Activated CD8-positive, alpha-beta T cell treated with anti-CD3 and anti-CD28 coated beads, Interleukin-2, amount 10 ng/mL, durations not matched to agents 7 days and 5 days (primary cell): ENCODE measurements at regions not wholly inside any gene's neighbourhood (a gene's known extent, or its start where the extent isn't known, plus 50 kb on each side); places are given as distances from the start of the nearest gene placed in this dataset.

ENCODE experiments used
- ATAC-seq: fragments of 150-1000 bp; cut with Tn5 transposase; one replicate; pipeline ENCODE4 v1.10.0; 2021; ENCODE audit warnings: moderate library complexity
- CTCF ChIA-PET: fragments of 350-600 bp; sonication (Branson Sonifier 250); formaldehyde crosslinking; loops from one replicate; lab custom pipeline; 2021; ENCODE audit warnings: antibody characterized with exemption; lab: Charles Lee
- POLR2A ChIA-PET: fragments of 350-600 bp; sonication (Branson Sonifier 250); formaldehyde crosslinking; loops from one replicate; lab custom pipeline; 2021; ENCODE audit warnings: antibody characterized with exemption; lab: Charles Lee
- DNase-seq: peaks from one replicate; pipeline ENCODE4 v3.0.0-alpha.2; 2020
- H3K27ac Mint-ChIP-seq: one replicate; pipeline ENCODE4 v1.8.0; 2021; ENCODE audit warnings: mild to moderate bottlenecking, mixed read lengths
- H3K27me3 Mint-ChIP-seq: one replicate; pipeline ENCODE4 v1.8.0; 2021; ENCODE audit warnings: low read depth, mixed read lengths
- H3K36me3 Mint-ChIP-seq: one replicate; pipeline ENCODE4 v1.8.0; 2021; ENCODE audit warnings: low read depth, mixed read lengths
- H3K4me1 Mint-ChIP-seq: one replicate; pipeline ENCODE4 v1.8.0; 2021; ENCODE audit warnings: low read depth, mixed read lengths
- H3K4me3 Mint-ChIP-seq: one replicate; pipeline ENCODE4 v1.8.0; 2021; ENCODE audit warnings: mild to moderate bottlenecking, mixed read lengths
- H3K9me3 Mint-ChIP-seq: one replicate; pipeline ENCODE4 v1.8.0; 2022; ENCODE audit warnings: mixed read lengths; ENCODE audit not compliant: insufficient read depth

DNA sequence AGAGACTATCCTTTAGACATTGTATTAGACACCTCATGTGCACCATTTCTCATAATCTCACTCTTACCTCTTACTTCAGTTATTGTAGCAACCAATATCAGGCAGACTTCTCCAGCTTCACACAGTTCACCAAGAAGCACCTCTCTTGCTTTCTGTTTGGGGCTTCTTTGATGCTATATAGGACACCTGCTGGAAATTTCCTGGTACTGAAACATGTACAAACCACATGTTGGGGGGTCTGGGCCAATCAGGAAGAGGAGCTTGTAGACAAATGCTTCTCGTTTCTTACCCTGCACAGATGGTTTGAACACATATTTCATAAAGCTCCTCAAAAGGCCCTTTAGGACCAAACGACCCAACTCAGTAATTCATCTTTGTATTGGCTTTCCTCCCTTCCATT lies 212.1 kb downstream of the IZUMO3 start:
- no peak overlapping the region for H3K4me3 Mint-ChIP-seq
- no peaks in the 10 kb centered on the region for H3K27me3 Mint-ChIP-seq
- ChIA-PET CTCF (no interaction called here), POLR2A (no interaction called here)
- H3K27ac Mint-ChIP-seq: no peak overlapping the region
- H3K4me1 Mint-ChIP-seq: no peaks in the 10 kb centered on the region
- H3K36me3 Mint-ChIP-seq: no peaks in the 10 kb centered on the region
- peaks cover 24% of the 10 kb centered on the region for H3K9me3 Mint-ChIP-seq
- ATAC-seq (no peak), DNase-seq (no peak)

DNA sequence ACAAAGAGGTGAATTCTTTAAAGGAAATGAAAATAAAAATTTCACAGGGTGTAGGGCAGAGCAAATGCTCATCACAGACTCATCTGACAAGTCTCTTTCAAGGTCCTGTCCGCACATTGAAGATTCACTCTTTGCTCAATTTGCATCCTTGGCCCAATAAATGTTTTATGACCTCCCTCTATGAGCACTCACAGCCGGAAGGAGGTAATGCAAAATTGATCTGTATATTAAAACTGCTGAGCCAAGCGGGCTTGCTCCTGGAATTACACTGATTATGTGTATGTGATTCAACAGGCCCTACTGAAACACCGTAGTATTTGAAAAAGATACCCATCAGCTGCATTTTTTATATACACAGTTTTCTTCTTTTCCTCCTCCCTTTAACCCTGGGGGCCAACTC lies 246.8 kb downstream of the IZUMO3 start:
- no peak overlapping the region for H3K4me3 Mint-ChIP-seq
- DNase-seq (no peak), ATAC-seq (no peak)
- H3K27ac Mint-ChIP-seq: no peak overlapping the region
- CTCF ChIA-PET: interaction anchor here (1.2 kb wide), 1 partner anchor 10 kb away, joined by 3 read pairs; no protein-coding TSS in a partner anchor
- H3K36me3 Mint-ChIP-seq: no peaks in the 10 kb centered on the region
- H3K27me3 Mint-ChIP-seq: no peaks in the 10 kb centered on the region
- H3K9me3 Mint-ChIP-seq: peaks cover 19% of the 10 kb centered on the region
- POLR2A ChIA-PET: no interaction called here
- H3K4me1 Mint-ChIP-seq: no peaks in the 10 kb centered on the region

DNA sequence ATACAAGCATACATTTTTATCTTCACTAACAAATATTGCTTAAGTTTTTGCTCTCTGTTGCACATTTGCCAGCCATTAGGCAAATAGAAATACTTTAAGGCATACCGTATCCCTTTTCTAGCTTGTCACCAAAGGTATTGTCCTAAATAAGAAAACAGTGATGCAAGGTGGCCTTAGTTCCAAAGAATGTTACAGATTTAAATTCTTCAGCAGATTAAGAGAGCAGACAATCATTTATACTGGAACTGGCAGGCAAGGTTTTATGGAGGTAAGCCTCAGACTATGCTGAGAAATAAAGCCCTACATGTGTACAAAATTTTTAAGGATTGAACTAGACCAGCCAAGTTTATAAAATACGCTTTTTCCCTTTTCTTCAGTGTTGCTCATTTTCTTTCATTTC lies 247.8 kb downstream of the IZUMO3 start:
- CTCF ChIA-PET: no interaction called here
- no peak for ATAC-seq
- POLR2A ChIA-PET: no interaction called here

DNA sequence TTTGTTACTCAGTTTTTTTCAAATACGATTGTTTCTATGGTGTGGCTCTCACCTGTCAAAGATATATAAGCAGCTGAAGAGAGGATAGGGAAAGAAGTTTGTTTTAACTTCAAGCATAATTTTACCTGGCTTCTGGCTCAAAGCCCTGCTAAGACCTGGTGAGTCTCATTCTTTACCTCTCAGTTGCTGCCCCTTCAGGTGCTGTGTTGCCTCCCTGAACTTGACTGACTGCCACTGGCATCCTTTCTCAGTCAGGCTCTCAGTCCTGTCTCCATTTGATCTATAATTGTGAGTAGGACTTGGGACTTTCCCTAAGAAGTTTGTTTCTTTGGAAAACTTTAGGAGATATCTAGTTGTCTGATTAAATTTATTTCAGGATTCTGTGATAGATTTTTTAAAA lies 249.6 kb downstream of the IZUMO3 start:
- Mint-ChIP-seq H3K27ac (no peak overlapping the region), H3K4me1 (no peaks in the 10 kb centered on the region), H3K4me3 (no peak overlapping the region), H3K36me3 (no peaks in the 10 kb centered on the region), H3K27me3 (no peaks in the 10 kb centered on the region), H3K9me3 (peaks cover 26% of the 10 kb centered on the region)
- ChIA-PET CTCF (no interaction called here), POLR2A (no interaction called here)
- no peak for ATAC-seq
- no peak for DNase-seq

More for the DNA sequence above, 247.8 kb downstream of the IZUMO3 start:
- Mint-ChIP-seq H3K27me3 (no peaks in the 10 kb centered on the region), H3K36me3 (no peaks in the 10 kb centered on the region), H3K4me3 (no peak overlapping the region), H3K9me3 (peaks cover 19% of the 10 kb centered on the region), H3K27ac (no peak overlapping the region), H3K4me1 (no peaks in the 10 kb centered on the region)
- no peak for DNase-seq

DNA sequence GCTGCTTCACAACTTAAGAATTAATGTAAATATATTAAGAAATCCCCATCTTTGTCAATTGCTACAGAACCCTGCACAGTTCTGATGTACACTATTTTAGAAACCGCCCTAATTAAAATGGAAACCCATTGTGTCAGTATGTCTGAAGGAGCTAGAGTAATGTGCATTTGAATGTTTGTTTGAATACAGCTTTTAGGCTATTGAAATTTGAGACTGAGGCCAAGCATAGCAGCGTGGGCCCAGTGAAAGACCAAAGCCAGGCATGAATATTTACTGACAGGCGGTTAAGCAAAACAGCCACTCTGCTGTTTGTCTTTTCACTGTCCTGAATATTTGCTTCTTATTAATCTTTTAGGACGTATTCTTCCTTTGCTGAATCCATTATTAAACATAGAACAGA lies 252.3 kb downstream of the IZUMO3 start:
- CTCF ChIA-PET: no interaction called here
- Mint-ChIP-seq H3K4me3 (no peak overlapping the region), H3K4me1 (no peaks in the 10 kb centered on the region), H3K36me3 (no peaks in the 10 kb centered on the region), H3K27me3 (no peaks in the 10 kb centered on the region), H3K9me3 (peaks cover 12% of the 10 kb centered on the region), H3K27ac (no peak overlapping the region)
- ATAC-seq (no peak), DNase-seq (no peak)
- POLR2A ChIA-PET: no interaction called here

DNA sequence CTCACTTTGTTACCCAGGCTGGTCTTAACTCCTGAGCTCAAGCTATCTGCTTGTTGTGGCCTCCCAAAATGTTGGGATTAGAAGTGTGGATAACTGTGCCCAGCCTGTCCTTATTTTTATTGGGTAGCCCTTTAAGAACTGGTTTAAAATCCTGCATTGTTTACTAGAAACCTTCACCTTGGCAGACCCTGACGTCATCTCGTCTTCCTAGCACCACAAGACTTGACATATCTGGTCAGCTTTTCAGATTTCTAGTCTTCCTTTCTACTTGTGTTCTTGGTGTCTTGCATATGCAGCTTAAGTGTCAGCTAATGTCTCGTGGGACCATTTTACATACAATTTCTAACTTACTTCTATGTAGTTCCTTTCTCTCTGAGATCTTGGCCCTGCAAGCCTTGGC lies 258.9 kb downstream of the IZUMO3 start:
- ChIA-PET CTCF (no interaction called here), POLR2A (no interaction called here)
- DNase-seq (no peak), ATAC-seq (no peak)
- Mint-ChIP-seq H3K27ac (no peak overlapping the region), H3K4me3 (no peak overlapping the region), H3K4me1 (no peaks in the 10 kb centered on the region), H3K36me3 (no peaks in the 10 kb centered on the region), H3K27me3 (no peaks in the 10 kb centered on the region), H3K9me3 (peaks cover 16% of the 10 kb centered on the region)

DNA sequence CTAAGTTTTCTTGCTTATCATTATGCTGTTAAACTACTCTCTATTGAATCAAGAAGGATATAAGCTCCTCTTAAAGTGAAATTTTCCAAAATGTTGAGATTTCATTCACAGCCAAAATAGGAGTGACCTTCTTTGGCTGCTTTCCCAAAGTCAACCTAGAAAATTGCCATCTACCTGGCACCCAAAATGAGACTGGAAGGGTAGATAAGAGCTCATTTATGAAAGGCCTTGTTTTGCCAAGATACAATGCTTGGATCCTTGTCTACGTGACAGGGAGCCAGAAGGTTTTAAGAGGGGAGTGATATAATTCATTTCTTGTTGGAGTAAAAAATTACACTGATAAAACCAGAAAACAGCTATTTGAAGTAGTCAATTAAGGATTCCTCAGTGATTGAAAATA lies 287.1 kb downstream of the IZUMO3 start:
- ChIA-PET POLR2A (no interaction called here), CTCF (interaction anchor here (0.7 kb wide), 1 partner anchor 505 kb away, joined by 3 read pairs; no protein-coding TSS in a partner anchor)
- H3K4me1 Mint-ChIP-seq: no peaks in the 10 kb centered on the region
- H3K4me3 Mint-ChIP-seq: no peak overlapping the region
- no peaks in the 10 kb centered on the region for H3K36me3 Mint-ChIP-seq
- H3K27me3 Mint-ChIP-seq: no peaks in the 10 kb centered on the region
- DNase-seq: no peak
- no peak overlapping the region for H3K27ac Mint-ChIP-seq
- no peak for ATAC-seq
- H3K9me3 Mint-ChIP-seq: peaks cover 9% of the 10 kb centered on the region

DNA sequence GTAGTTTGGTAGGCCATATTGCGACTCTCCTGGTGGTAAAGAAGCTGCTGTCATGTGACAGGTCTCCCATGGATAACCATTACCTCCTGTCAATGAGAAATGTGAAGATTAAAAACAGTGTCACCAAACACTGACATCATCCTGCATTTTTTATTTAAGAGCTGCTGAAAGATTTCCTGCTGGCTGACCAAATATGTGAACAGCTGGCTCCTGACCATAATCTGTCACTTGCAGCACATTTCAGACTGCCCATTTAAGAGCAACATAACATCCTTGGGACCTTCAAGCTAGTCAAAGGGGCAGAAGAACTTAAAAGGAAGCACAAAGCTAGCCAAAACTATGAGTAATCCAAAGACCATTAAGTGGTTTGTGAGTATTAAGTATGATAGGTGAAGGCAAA lies 288.0 kb downstream of the IZUMO3 start:
- Mint-ChIP-seq H3K9me3 (peaks cover 18% of the 10 kb centered on the region), H3K4me1 (no peaks in the 10 kb centered on the region), H3K4me3 (no peak overlapping the region), H3K27me3 (no peaks in the 10 kb centered on the region), H3K27ac (no peak overlapping the region), H3K36me3 (no peaks in the 10 kb centered on the region)
- ATAC-seq (no peak), DNase-seq (no peak)
- ChIA-PET CTCF (no interaction called here), POLR2A (no interaction called here)

DNA sequence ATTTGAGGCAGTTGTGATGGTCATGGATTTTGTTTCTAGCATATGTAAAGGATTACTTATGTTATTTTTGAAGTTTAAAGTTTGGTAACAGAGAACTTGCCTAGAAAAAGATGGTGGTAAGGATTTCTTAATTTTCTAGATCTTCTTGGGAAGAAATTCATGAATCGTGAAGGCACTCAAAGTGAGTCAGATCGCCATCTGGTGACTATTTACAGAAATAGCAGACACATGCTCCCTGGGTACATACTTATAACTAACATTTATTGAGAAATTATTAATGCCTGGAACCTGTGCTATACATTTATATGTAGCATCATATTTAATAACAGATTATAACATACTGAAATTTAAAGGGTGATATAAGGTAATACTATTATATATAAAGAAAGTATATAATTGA lies 299.7 kb downstream of the IZUMO3 start:
- DNase-seq (no peak), ATAC-seq (no peak)
- H3K27me3 Mint-ChIP-seq: no peaks in the 10 kb centered on the region
- ChIA-PET POLR2A (no interaction called here), CTCF (no interaction called here)
- H3K27ac Mint-ChIP-seq: no peak overlapping the region
- no peaks in the 10 kb centered on the region for H3K4me1 Mint-ChIP-seq
- H3K36me3 Mint-ChIP-seq: no peaks in the 10 kb centered on the region
- peaks cover 19% of the 10 kb centered on the region for H3K9me3 Mint-ChIP-seq
- H3K4me3 Mint-ChIP-seq: no peak overlapping the region

DNA sequence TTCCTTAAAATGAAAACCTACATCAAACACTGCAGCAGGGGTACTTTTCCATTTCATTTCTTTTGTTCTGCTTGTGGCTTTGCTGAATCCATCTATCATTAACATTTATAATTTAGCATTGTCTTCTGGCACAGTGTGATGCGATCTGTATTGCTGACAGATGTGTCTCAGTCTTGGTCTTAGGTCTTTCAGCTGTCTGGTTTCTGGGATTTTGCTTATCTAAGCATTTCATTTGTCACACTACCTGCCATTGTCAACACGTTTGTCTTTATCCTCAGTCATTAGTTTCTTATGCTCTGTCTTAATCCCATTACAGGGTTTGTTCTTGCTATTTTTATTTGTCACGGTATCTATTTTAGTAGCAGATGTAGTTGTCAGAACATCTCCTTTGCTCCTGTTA lies 303.1 kb downstream of the IZUMO3 start:
- H3K4me3 Mint-ChIP-seq: no peak overlapping the region
- H3K9me3 Mint-ChIP-seq: peaks cover 38% of the 10 kb centered on the region
- no peak for DNase-seq
- no peak overlapping the region for H3K27ac Mint-ChIP-seq
- H3K27me3 Mint-ChIP-seq: no peaks in the 10 kb centered on the region
- no peaks in the 10 kb centered on the region for H3K36me3 Mint-ChIP-seq
- no peak for ATAC-seq
- ChIA-PET POLR2A (no interaction called here), CTCF (no interaction called here)
- H3K4me1 Mint-ChIP-seq: no peaks in the 10 kb centered on the region

DNA sequence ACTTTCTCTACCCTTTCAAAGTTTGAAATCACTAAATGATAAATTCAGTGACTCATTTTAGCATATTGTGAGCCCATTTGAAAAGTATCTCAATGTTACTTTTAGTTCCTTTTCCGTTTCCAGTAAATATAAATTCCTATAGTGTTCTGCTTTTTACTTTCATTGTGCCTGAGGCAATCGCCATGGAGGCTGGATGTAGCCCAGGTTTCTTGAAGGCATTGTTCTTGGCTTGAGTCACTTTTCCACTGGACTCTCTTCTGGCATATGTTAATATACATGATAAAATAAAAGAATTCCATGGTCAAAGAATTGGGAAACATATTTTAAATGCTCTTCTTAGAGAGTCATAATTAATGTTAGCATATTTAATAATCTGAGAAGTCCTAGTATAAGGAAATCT lies 327.0 kb downstream of the IZUMO3 start:
- DNase-seq (no peak), ATAC-seq (no peak)
- Mint-ChIP-seq H3K4me3 (no peak overlapping the region), H3K36me3 (no peaks in the 10 kb centered on the region), H3K4me1 (no peaks in the 10 kb centered on the region), H3K9me3 (no peaks in the 10 kb centered on the region), H3K27me3 (no peaks in the 10 kb centered on the region), H3K27ac (no peak overlapping the region)
- CTCF ChIA-PET: no interaction called here
- POLR2A ChIA-PET: no interaction called here

DNA sequence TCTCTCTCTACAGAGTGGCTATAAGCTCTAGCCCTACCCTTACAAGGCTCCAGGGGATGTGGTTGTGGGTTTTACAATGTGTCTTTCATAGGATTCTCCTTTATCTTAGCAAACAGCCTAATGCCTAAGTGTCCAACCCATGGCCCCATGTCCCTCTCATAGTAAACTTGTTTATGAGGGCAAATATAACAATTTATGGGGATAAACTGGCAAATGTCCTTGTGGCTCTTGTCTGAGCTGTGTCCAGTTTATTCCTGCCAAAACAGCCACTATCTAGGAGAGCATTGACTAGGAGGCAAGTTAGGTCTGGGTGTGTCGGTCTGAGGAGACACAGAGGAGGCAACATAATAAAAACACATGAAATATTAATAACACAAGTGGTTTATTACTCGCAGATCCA lies 335.1 kb downstream of the IZUMO3 start:
- ChIA-PET CTCF (no interaction called here), POLR2A (no interaction called here)
- H3K4me3 Mint-ChIP-seq: no peak overlapping the region
- no peaks in the 10 kb centered on the region for H3K27me3 Mint-ChIP-seq
- no peak for ATAC-seq
- H3K9me3 Mint-ChIP-seq: peaks cover 28% of the 10 kb centered on the region
- no peak for DNase-seq
- H3K27ac Mint-ChIP-seq: no peak overlapping the region
- H3K36me3 Mint-ChIP-seq: no peaks in the 10 kb centered on the region
- no peaks in the 10 kb centered on the region for H3K4me1 Mint-ChIP-seq

DNA sequence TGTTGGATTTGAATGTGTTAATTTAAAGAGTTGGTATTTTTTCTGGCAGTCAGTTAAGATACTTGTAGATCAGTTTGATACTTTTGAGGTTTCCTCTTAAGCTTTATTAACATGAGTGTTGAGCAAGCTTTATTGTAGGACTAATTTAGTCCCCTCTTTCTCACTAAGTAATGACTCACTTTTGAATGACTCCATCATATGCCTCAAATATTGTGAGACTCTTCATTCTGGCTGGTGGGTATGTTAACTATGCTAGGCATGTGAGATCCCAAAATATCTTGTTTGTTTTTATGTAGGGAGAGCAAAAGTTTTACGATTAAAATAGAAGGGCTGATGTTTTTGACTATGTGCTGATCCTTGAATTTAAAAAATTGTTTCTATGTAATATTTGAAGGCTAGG lies 355.7 kb downstream of the IZUMO3 start:
- POLR2A ChIA-PET: no interaction called here
- Mint-ChIP-seq H3K4me1 (no peaks in the 10 kb centered on the region), H3K27ac (no peak overlapping the region), H3K9me3 (peaks cover 19% of the 10 kb centered on the region), H3K27me3 (no peaks in the 10 kb centered on the region), H3K36me3 (no peaks in the 10 kb centered on the region), H3K4me3 (no peak overlapping the region)
- CTCF ChIA-PET: no interaction called here
- ATAC-seq (no peak), DNase-seq (no peak)
